Pancreas (tissue), 10 donors: ENCODE measurements at regions not wholly inside any gene's neighbourhood (a gene's known extent, or its start where the extent isn't known, plus 50 kb on each side); places are given as distances from the start of the nearest gene placed in this dataset.

Experiments used
- ATAC-seq, 4 donors: fragments of 200-7000 bp; cut with Tn5 transposase; one replicate each; pipeline versions ENCODE4 v1.8.0 to v1.9.1; 2020; ENCODE audit warnings: mild to moderate bottlenecking in 4 of 4, moderate library complexity in 4 of 4
- DNase-seq, 6 donors: peaks; one replicate each; pipeline ENCODE4 v3.0.0-alpha.2; 2020
- FAIRE-seq: peaks from 2 replicates; lab custom pipeline; 2012; peaks lifted over from hg19 to GRCh38; lab: Jason Lieb, UNC
- H3K27ac ChIP-seq, 4 donors: fragments of 200-600 bp; sonication (generic); 1 replicate in 3 of 4; 2 replicates in 1 of 4; pipeline versions ENCODE4 v1.5.0 to v1.8.0; 2020
- H3K27me3 ChIP-seq, 4 donors: fragments of 200-600 bp; one replicate each; pipeline ENCODE4 v1.8.0; 2021
- H3K36me3 ChIP-seq, 3 donors: fragments of 200-600 bp; sonication (generic) in 1 of 3; one replicate each; pipeline versions ENCODE4 v1.5.0 to v1.8.0; 2020 to 2021
- H3K4me1 ChIP-seq, 3 donors: fragments of 200-600 bp; one replicate each; pipeline ENCODE4 v1.8.0; 2021
- H3K4me3 ChIP-seq, 4 donors: fragments of 200-600 bp; sonication (generic) in 2 of 4; one replicate each; pipeline versions ENCODE4 v1.5.0 to v1.8.0; 2020 to 2021
- H3K9me3 ChIP-seq, 4 donors: fragments of 200-600 bp; one replicate each; pipeline ENCODE4 v1.8.0; 2021
- CTCF ChIP-seq, 4 donors: fragments of 200-600 bp; sonication (generic) in 3 of 4; IDR thresholded peaks; one replicate each; pipeline versions ENCODE4 v1.5.0 to v1.8.0; 2021; ENCODE audit warnings: antibody characterized with exemption in 4 of 4
- WGBS, 2 donors: extraction: QIAGEN DNeasy Blood & Tissue Kit; methylation state at CpG; one replicate each; pipeline ENCODE4 v1.1.7; 2013; 5-methylcytosine and 5-hydroxymethylcytosine counted together
- intact Hi-C, 3 donors: fragments of 100-400 bp; cut with DNase I; formaldehyde crosslinking; loops; one replicate each; pipeline versions ENCODE4 v1.11.1 to v1.14.2; 2022
- donor health status: healthy with polysubstance abuse.
- donor health status: DM: no; HTN: no; CAD: no; lungs with moderate emphysema.
- donor health status: DM: no; HTN: no; CAD: no.
- donor health status: control.
- donor health status: control.
- donor health status: Bipolar disorder and iron deficiency.
- donor health status: DM: yes; HTN: yes; CAD: no.
- donor health status: DM: no; HTN: no; CAD: no.
- donor health status: DM: no; HTN: no; CAD: no.
- donor health status: DM: yes; HTN: yes; CAD: no.

- ATAC-seq (no peak), DNase-seq (no peak), FAIRE-seq (no peak)
- no peak overlapping the region for H3K4me3 ChIP-seq
- H3K9me3 ChIP-seq: no peaks in the 10 kb centered on the region
- no peaks in the 10 kb centered on the region for H3K4me1 ChIP-seq
- 78 to 85% methylated on average over 3 of the region's 3 CpGs for WGBS, 2 donors
- no peak overlapping the region for H3K27ac ChIP-seq
- H3K36me3 ChIP-seq: no peaks in the 10 kb centered on the region
- intact Hi-C loops: no loop called here
- no peak for TF ChIP-seq CTCF (IDR thresholded peaks at IDR 0.05)
- no peaks in the 10 kb centered on the region for H3K27me3 ChIP-seq
These were observed 418.2 kb upstream of the ADGRL2 start for GRCh38 chr1:81382561-81382960.

DNA sequence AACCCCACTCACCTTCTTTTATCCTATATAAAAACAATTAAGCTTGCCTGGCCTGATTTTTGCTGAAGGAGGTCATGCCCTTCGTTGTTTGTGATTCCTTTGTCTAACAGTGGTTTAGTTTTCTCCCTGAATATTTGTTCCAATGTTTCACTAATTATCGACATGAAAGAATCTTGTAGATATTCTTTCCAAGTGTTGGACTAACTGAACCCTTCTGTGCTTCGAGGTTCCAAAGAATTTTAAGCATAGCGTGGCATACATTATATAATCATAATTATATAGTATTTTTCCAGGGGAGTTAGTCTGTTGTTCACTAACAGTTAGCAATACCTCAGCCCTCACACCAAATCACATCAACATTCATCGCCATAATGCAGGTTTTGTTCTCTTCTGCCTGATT lies 418.9 kb upstream of the ADGRL2 start:
- Histone ChIP-seq H3K27ac (no peak overlapping the region), H3K9me3 (no peaks in the 10 kb centered on the region), H3K4me1 (no peaks in the 10 kb centered on the region), H3K4me3 (no peak overlapping the region), H3K36me3 (no peaks in the 10 kb centered on the region), H3K27me3 (no peaks in the 10 kb centered on the region)
- intact Hi-C loops: no loop called here
- WGBS, 2 donors: 62 to 67% methylated on average over 5 of the region's 5 CpGs
- DNase-seq: no peak
- no peak for ATAC-seq
- FAIRE-seq: no peak
- TF ChIP-seq CTCF (IDR thresholded peaks at IDR 0.05): no peak

- no peak for TF ChIP-seq CTCF (IDR thresholded peaks at IDR 0.05)
- 83 to 95% methylated on average over 1 of the region's 1 CpG for WGBS, 2 donors
- H3K27me3 ChIP-seq: no peaks in the 10 kb centered on the region
- no peaks in the 10 kb centered on the region for H3K36me3 ChIP-seq
- no peak for DNase-seq
- H3K27ac ChIP-seq: no peak overlapping the region
- no peaks in the 10 kb centered on the region for H3K4me1 ChIP-seq
- no peak for ATAC-seq
- intact Hi-C loops: no loop called here
- H3K9me3 ChIP-seq: no peaks in the 10 kb centered on the region
- no peak overlapping the region for H3K4me3 ChIP-seq
- FAIRE-seq: no peak
These were observed 420.3 kb upstream of the ADGRL2 start for GRCh38 chr1:81380436-81380835.

DNA sequence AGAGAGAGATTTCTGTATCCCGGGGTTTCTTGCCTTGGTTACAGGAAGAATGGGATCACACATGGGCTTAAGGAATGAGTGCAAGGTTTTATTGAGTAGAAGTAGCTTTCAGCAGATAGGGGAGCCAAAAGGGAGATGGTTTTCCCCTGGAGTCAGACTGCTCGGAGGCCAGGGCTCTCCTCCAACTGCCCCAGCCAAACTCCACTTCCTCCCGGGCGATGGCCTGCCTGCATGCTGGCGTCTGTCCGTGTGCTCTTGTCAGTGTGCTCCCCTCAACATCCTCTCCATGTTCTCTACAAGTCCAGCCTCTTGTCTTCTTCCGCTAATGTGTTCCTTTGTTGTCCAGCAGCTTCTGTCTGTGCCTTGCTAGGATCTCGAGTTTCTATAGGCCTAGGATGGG lies 421.3 kb upstream of the ADGRL2 start:
- Histone ChIP-seq H3K36me3 (no peaks in the 10 kb centered on the region), H3K4me1 (no peaks in the 10 kb centered on the region), H3K27me3 (no peaks in the 10 kb centered on the region), H3K27ac (no peak overlapping the region), H3K4me3 (no peak overlapping the region), H3K9me3 (no peaks in the 10 kb centered on the region)
- no peak for TF ChIP-seq CTCF (IDR thresholded peaks at IDR 0.05)
- no peak for FAIRE-seq
- intact Hi-C loops: no loop called here
- DNase-seq: no peak
- whole genome bisulfite sequencing, 2 donors: 83 to 93% methylated on average over 8 of the region's 8 CpGs
- ATAC-seq: no peak

GRCh38 chr1:81377406-81377805 lies 423.3 kb upstream of the ADGRL2 start:
- FAIRE-seq (no peak), DNase-seq (no peak), ATAC-seq (no peak)
- Histone ChIP-seq H3K27me3 (no peaks in the 10 kb centered on the region), H3K4me1 (no peaks in the 10 kb centered on the region), H3K4me3 (no peak overlapping the region), H3K36me3 (no peaks in the 10 kb centered on the region), H3K9me3 (no peaks in the 10 kb centered on the region), H3K27ac (no peak overlapping the region)
- TF ChIP-seq CTCF (IDR thresholded peaks at IDR 0.05): no peak
- WGBS, 2 donors: 48 to 54% methylated on average over 3 of the region's 3 CpGs
- intact Hi-C loops: no loop called here
